IMR-90 (cell line): ENCODE measurements at regions not wholly inside any gene's neighbourhood (a gene's known extent, or its start where the extent isn't known, plus 50 kb on each side); places are given as distances from the start of the nearest gene placed in this dataset.

Experiments used
- ATAC-seq: fragments of 200-7000 bp; cut with Tn5 transposase; 2 replicates; pipeline ENCODE4 v1.9.1; 2020; ENCODE audit warnings: low read depth, mild to moderate bottlenecking, moderate library complexity
- BruUV-seq: library from RNA; stranded (reverse); fragments of 400-500 nt; replicated peaks from 2 replicates; lab custom pipeline; 2021; lab: Mats Ljungman, UMichigan
- CTCF ChIA-PET: fragments of 300-600 bp; formaldehyde crosslinking; extraction: SDS; loops from one replicate; lab custom pipeline; 2021; ENCODE audit warnings: antibody characterized with exemption; lab: Yijun Ruan, JAX
- POLR2A ChIA-PET: fragments of 300-600 bp; sonication (Branson Sonifier 250); formaldehyde crosslinking; loops from one replicate; lab custom pipeline; 2022; ENCODE audit warnings: antibody characterized with exemption; ENCODE audit not compliant: unreplicated experiment; lab: Charles Lee
- DNase-seq: peaks from one replicate; pipeline ENCODE4 v3.0.0; 2013
- H2AFZ ChIP-seq: replicated peaks from 2 replicates; pipeline ENCODE3; 2013; ENCODE audit warnings: low read length, mild to moderate bottlenecking; ENCODE audit not compliant: poor library complexity
- H2AK5ac ChIP-seq: 2 replicates; pipeline ENCODE4 v1.6.1; 2013; ENCODE audit warnings: low read depth, low read length, inconsistent platforms
- H2AK9ac ChIP-seq: replicated peaks from 2 replicates; pipeline ENCODE3; 2013; ENCODE audit warnings: mild to moderate bottlenecking, low read depth, low read length, moderate library complexity; ENCODE audit not compliant: poor library complexity
- H2BK120ac ChIP-seq: 2 replicates; pipeline ENCODE4 v1.6.1; 2013; ENCODE audit warnings: low read depth, low read length, inconsistent platforms
- H2BK15ac ChIP-seq: 3 replicates; pipeline ENCODE4 v1.6.1; 2013; ENCODE audit warnings: low read depth, low read length, inconsistent platforms
- H2BK20ac ChIP-seq: 2 replicates; pipeline ENCODE4 v1.6.1; 2013; ENCODE audit warnings: low read depth, mild to moderate bottlenecking, inconsistent platforms, low read length, moderate library complexity
- H2BK5ac ChIP-seq: 2 replicates; pipeline ENCODE4 v1.6.1; 2013; ENCODE audit warnings: mild to moderate bottlenecking, low read depth, low read length, inconsistent platforms; ENCODE audit not compliant: poor library complexity, severe bottlenecking
- H3K14ac ChIP-seq: replicated peaks from 2 replicates; pipeline ENCODE4 v1.6.1; 2013; ENCODE audit warnings: low read depth, low read length, inconsistent platforms
- H3K18ac ChIP-seq: 2 replicates; pipeline ENCODE4 v1.6.1; 2013; ENCODE audit warnings: low read depth, low read length, control low read depth
- H3K23ac ChIP-seq: 2 replicates; pipeline ENCODE4 v1.6.1; 2013; ENCODE audit warnings: low read depth, low read length, inconsistent platforms
- H3K27ac ChIP-seq: 2 replicates; pipeline ENCODE4 v1.5.1; 2013; ENCODE audit warnings: mild to moderate bottlenecking, control low read depth, low read length; ENCODE audit not compliant: insufficient read depth
- H3K27me3 ChIP-seq: 2 replicates; pipeline ENCODE4 v1.6.1; 2013; ENCODE audit warnings: low read length; ENCODE audit not compliant: control insufficient read depth, insufficient read depth
- H3K36me3 ChIP-seq: 2 replicates; pipeline ENCODE4 v1.6.1; 2013; ENCODE audit warnings: low read length, mixed read lengths; ENCODE audit not compliant: control insufficient read depth, insufficient read depth
- H3K4ac ChIP-seq: 2 replicates; pipeline ENCODE4 v1.6.1; 2013; ENCODE audit warnings: low read depth, low read length, inconsistent platforms
- H3K4me1 ChIP-seq: 2 replicates; pipeline ENCODE4 v1.6.1; 2013; ENCODE audit warnings: low read length, mixed read lengths; ENCODE audit not compliant: control insufficient read depth, insufficient read depth
- H3K4me2 ChIP-seq: 2 replicates; pipeline ENCODE4 v1.6.1; 2013; ENCODE audit warnings: low read depth, mild to moderate bottlenecking, control low read depth, low read length, moderate library complexity
- H3K4me3 ChIP-seq: 2 replicates; pipeline ENCODE4 v1.5.1; 2013; ENCODE audit warnings: low read depth, mild to moderate bottlenecking, control low read depth, low read length, moderate library complexity; ENCODE audit not compliant: insufficient read depth
- H3K56ac ChIP-seq: 2 replicates; pipeline ENCODE4 v1.6.1; 2013; ENCODE audit warnings: low read length, inconsistent platforms; ENCODE audit not compliant: insufficient read depth; ENCODE audit errors: extremely low read depth
- H3K79me1 ChIP-seq, 2 experiments: 2 replicates each; pipeline ENCODE4 v1.6.1; 2013; ENCODE audit warnings: low read length in 2 of 2, inconsistent platforms in 1 of 2, low read depth in 1 of 2
- H3K9ac ChIP-seq: 2 replicates; pipeline ENCODE4 v1.6.1; 2013; ENCODE audit warnings: low read depth, low read length, control low read depth
- H3K9me1 ChIP-seq: 2 replicates; pipeline ENCODE4 v1.6.1; 2013; ENCODE audit warnings: low read length, inconsistent platforms; ENCODE audit not compliant: insufficient read depth
- H3K9me3 ChIP-seq: 2 replicates; pipeline ENCODE4 v1.6.1; 2013; ENCODE audit warnings: low read length; ENCODE audit not compliant: control insufficient read depth, insufficient read depth
- H4K20me1 ChIP-seq: 2 replicates; pipeline ENCODE4 v1.6.1; 2013; ENCODE audit warnings: low read length, inconsistent platforms; ENCODE audit not compliant: insufficient read depth
- H4K5ac ChIP-seq: 2 replicates; pipeline ENCODE4 v1.6.1; 2013; ENCODE audit warnings: mild to moderate bottlenecking, low read depth, low read length, control low read depth
- H4K8ac ChIP-seq, 2 experiments: 2 replicates each; pipeline ENCODE4 v1.6.1; 2013; ENCODE audit warnings: low read depth in 2 of 2, low read length in 2 of 2, control low read depth in 1 of 2, inconsistent platforms in 1 of 2
- H4K91ac ChIP-seq: 2 replicates; pipeline ENCODE4 v1.6.1; 2013; ENCODE audit warnings: low read depth, low read length, inconsistent platforms; ENCODE audit not compliant: insufficient read depth
- CTCF ChIP-seq: conservative IDR thresholded peaks from 2 replicates; pipeline ENCODE4 v1.5.1; 2012; ENCODE audit warnings: mild to moderate bottlenecking, low read depth, low read length, improper control_type of control experiment
- RFX5 ChIP-seq: IDR thresholded peaks from 2 replicates; pipeline ENCODE4 v1.8.0; 2012; ENCODE audit warnings: low read depth, mild to moderate bottlenecking, low read length, moderate library complexity
- WGBS, 2 experiments: methylation state at CpG; one replicate each; pipeline versions ENCODE4 v1.1.5 to v1.1.7; 2013; ENCODE audit warnings: missing lambda C conversion rate in 2 of 2; ENCODE audit not compliant: insufficient read length in 1 of 2; ENCODE audit errors: extremely low coverage in 2 of 2; 5-methylcytosine and 5-hydroxymethylcytosine counted together
- dilution Hi-C: fragments of 300-500 bp; cut with HindIII; formaldehyde crosslinking; loops from one replicate; pipeline ENCODE4 v1.14.3; 2018; ENCODE audit warnings: low sequenced_read_pairs; ENCODE audit not compliant: unreplicated experiment
- in situ Hi-C: fragments of 300-500 bp; cut with MboI; formaldehyde crosslinking; loops from 3 replicates; pipeline ENCODE4 v1.14.3; 2019; ENCODE audit warnings: low sequenced_read_pairs, inconsistent platforms, mixed read lengths
- intact Hi-C: fragments of 100-400 bp; cut with micrococcal nuclease; formaldehyde crosslinking; loops from 2 replicates; pipeline ENCODE4 v1.10.0; 2022
- TF ChIP-seq, protein P1 (sequence below): fragments of 150-350 bp; IDR thresholded peaks from 2 replicates; pipeline ENCODE4 v1.6.1; 2017; ENCODE audit warnings: mild to moderate bottlenecking, antibody characterized with exemption, low read length, low read depth

DNA sequence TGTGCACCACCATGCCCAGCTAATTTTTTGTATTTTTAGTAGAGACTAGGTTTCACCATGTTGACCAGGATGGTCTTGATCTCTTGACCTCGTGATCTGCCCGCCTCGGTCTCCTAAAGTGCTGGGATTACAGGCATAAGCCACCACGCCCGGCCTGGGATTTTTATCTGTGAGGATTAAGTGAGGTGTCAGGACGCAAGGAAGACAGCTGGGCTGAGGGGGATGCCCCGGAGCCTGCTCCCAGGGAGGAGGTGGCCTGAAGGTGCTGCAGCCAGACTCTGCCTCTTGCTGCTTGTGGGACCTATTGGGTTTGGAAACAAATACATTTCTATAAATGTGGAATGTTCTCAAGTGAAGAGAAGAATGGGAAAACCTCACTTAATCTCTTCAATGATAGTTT lies 131.6 kb downstream of the OLFM4 start:
- CTCF ChIA-PET, result no interaction called here
- dilution Hi-C loops, result no loop called here
- POLR2A ChIA-PET, result no interaction called here

More for the DNA sequence above, 131.6 kb downstream of the OLFM4 start:
- no peak overlapping the region for H2AK9ac ChIP-seq
- no peaks in the 10 kb centered on the region for H3K27me3 ChIP-seq
- ATAC-seq (no peak), DNase-seq (no peak)
- no peak overlapping the region for H3K23ac ChIP-seq
- no peak overlapping the region for H3K56ac ChIP-seq
- no peak overlapping the region for H4K5ac ChIP-seq
- BruUV-seq, result no TSS peak
- no peak overlapping the region for H2AK5ac ChIP-seq
- H3K4me3 ChIP-seq, result no peak overlapping the region
- H3K36me3 ChIP-seq, result no peaks in the 10 kb centered on the region
- no peaks in the 10 kb centered on the region for H3K79me1 ChIP-seq
- H2AFZ ChIP-seq, result no peak overlapping the region
- in situ Hi-C loops (no loop called here), intact Hi-C loops (no loop called here)
- no peak overlapping the region for H2BK120ac ChIP-seq
- no peak overlapping the region for H3K14ac ChIP-seq
- WGBS, 2 experiments, result no CpG with 5 or more reads among the region's 7 CpGs
- no peak overlapping the region for H2BK5ac ChIP-seq
- H3K9me1 ChIP-seq, result no peaks in the 10 kb centered on the region
- TF ChIP-seq CTCF (no peak), RFX5 (no peak)
- TF ChIP-seq, protein P1, sequence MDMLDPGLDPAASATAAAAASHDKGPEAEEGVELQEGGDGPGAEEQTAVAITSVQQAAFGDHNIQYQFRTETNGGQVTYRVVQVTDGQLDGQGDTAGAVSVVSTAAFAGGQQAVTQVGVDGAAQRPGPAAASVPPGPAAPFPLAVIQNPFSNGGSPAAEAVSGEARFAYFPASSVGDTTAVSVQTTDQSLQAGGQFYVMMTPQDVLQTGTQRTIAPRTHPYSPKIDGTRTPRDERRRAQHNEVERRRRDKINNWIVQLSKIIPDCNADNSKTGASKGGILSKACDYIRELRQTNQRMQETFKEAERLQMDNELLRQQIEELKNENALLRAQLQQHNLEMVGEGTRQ, result no peak
- no peaks in the 10 kb centered on the region for H3K4me1 ChIP-seq
- H3K4ac ChIP-seq, result no peak overlapping the region
- no peak overlapping the region for H4K8ac ChIP-seq
- no peaks in the 10 kb centered on the region for H4K20me1 ChIP-seq
- H2BK15ac ChIP-seq, result no peak overlapping the region
- H3K4me2 ChIP-seq, result no peak overlapping the region
- H3K9me3 ChIP-seq, result no peaks in the 10 kb centered on the region
- H2BK20ac ChIP-seq, result no peak overlapping the region
- no peak overlapping the region for H3K27ac ChIP-seq
- no peak overlapping the region for H4K91ac ChIP-seq
- no peak overlapping the region for H3K18ac ChIP-seq
- H3K9ac ChIP-seq, result no peak overlapping the region
